Keratinocyte (primary cell): ENCODE measurements at regions not wholly inside any gene's neighbourhood (a gene's known extent, or its start where the extent isn't known, plus 50 kb on each side); places are given as distances from the start of the nearest gene placed in this dataset.
A peak's percentile ranks its signal among the peaks of the same experiment; 100 is the strongest.

ENCODE experiments used
- DNase-seq: peaks from one replicate; pipeline ENCODE4 v3.0.0-alpha.2; 2011; ENCODE audit warnings: low read depth, missing footprints, low spot score
- FAIRE-seq: peaks from 2 replicates; lab custom pipeline; 2011; peaks lifted over from hg19 to GRCh38; lab: Jason Lieb, UNC
- H2AFZ ChIP-seq: 2 replicates; pipeline ENCODE4 v1.6.0; 2012; ENCODE audit warnings: low read length, control low read depth, inconsistent platforms; ENCODE audit not compliant: control insufficient read depth
- H3K27ac ChIP-seq: 2 replicates; pipeline ENCODE4 v1.5.1; 2011; ENCODE audit warnings: low read length; ENCODE audit not compliant: control insufficient read depth, insufficient read depth
- H3K27me3 ChIP-seq: 3 replicates; pipeline ENCODE4 v1.6.0; 2011; ENCODE audit warnings: low read length; ENCODE audit not compliant: control insufficient read depth, insufficient read depth; ENCODE audit errors: extremely low read depth
- H3K36me3 ChIP-seq, 2 experiments: 2 replicates in 1 of 2; 3 replicates in 1 of 2; pipeline ENCODE4 v1.5.1; 2011; ENCODE audit warnings: low read length in 2 of 2, mild to moderate bottlenecking in 1 of 2; ENCODE audit not compliant: control insufficient read depth in 2 of 2, insufficient read depth in 2 of 2; ENCODE audit errors: extremely low read depth in 1 of 2
- H3K4me1 ChIP-seq: 3 replicates; pipeline ENCODE4 v1.5.1; 2011; ENCODE audit warnings: low read length; ENCODE audit not compliant: control insufficient read depth, insufficient read depth; ENCODE audit errors: extremely low read depth
- H3K4me2 ChIP-seq: 3 replicates; pipeline ENCODE4 v1.6.0; 2011; ENCODE audit warnings: low read depth, low read length; ENCODE audit not compliant: control insufficient read depth, insufficient read depth; ENCODE audit errors: extremely low read depth
- H3K4me3 ChIP-seq, 3 experiments: fragments of 200-600 bp in 1 of 3; sonication (generic) in 1 of 3; 2 replicates in 2 of 3; 3 replicates in 1 of 3; pipeline ENCODE4 v1.5.1; 2011 to 2016; ENCODE audit warnings: low read length in 3 of 3, mild to moderate bottlenecking in 3 of 3, control low read depth in 2 of 3, inconsistent platforms in 1 of 3, low read depth in 1 of 3, mixed read lengths in 1 of 3, mixed run types in 1 of 3, moderate library complexity in 1 of 3; ENCODE audit not compliant: control insufficient read depth in 2 of 3, insufficient read depth in 2 of 3; ENCODE audit errors: extremely low read depth in 1 of 3
- H3K79me2 ChIP-seq: 2 replicates; pipeline ENCODE4 v1.6.0; 2012; ENCODE audit warnings: low read length; ENCODE audit not compliant: control insufficient read depth, insufficient read depth
- H3K9ac ChIP-seq: 3 replicates; pipeline ENCODE4 v1.6.0; 2011; ENCODE audit warnings: low read length; ENCODE audit not compliant: control insufficient read depth, insufficient read depth; ENCODE audit errors: extremely low read depth
- H3K9me1 ChIP-seq: 3 replicates; pipeline ENCODE4 v1.6.0; 2011; ENCODE audit warnings: low read length; ENCODE audit not compliant: control insufficient read depth, insufficient read depth; ENCODE audit errors: extremely low read depth
- H3K9me3 ChIP-seq: 2 replicates; pipeline ENCODE4 v1.5.1; 2012; ENCODE audit warnings: low read depth, low read length; ENCODE audit not compliant: control insufficient read depth
- H4K20me1 ChIP-seq: 3 replicates; pipeline ENCODE4 v1.6.0; 2011; ENCODE audit warnings: low read length; ENCODE audit not compliant: control insufficient read depth, insufficient read depth; ENCODE audit errors: extremely low read depth
- EZH2 ChIP-seq: IDR thresholded peaks from one replicate; pipeline ENCODE4 v1.6.1; 2012; ENCODE audit warnings: inconsistent platforms, mild to moderate bottlenecking, low read length, moderate library complexity
- dilution Hi-C: fragments of 300-500 bp; cut with MboI; formaldehyde crosslinking; loops from one replicate; pipeline ENCODE4 v1.7.0; 2020; ENCODE audit warnings: low sequenced_read_pairs; ENCODE audit not compliant: extremely low pct_ligation_motif_present
- TF ChIP-seq, protein P1 (sequence below), 3 experiments: IDR thresholded peaks in 1 of 3; conservative IDR thresholded peaks in 1 of 3; optimal IDR thresholded peaks in 1 of 3; 2 replicates in 2 of 3; 3 replicates in 1 of 3; pipeline versions ENCODE3 to v1.5.1; 2011; ENCODE audit warnings: low read length in 3 of 3, mild to moderate bottlenecking in 3 of 3, moderate library complexity in 2 of 3, control low read depth in 1 of 3, inconsistent platforms in 1 of 3; ENCODE audit not compliant: insufficient read depth in 2 of 3; ENCODE audit errors: extremely low read depth in 1 of 3

DNA sequence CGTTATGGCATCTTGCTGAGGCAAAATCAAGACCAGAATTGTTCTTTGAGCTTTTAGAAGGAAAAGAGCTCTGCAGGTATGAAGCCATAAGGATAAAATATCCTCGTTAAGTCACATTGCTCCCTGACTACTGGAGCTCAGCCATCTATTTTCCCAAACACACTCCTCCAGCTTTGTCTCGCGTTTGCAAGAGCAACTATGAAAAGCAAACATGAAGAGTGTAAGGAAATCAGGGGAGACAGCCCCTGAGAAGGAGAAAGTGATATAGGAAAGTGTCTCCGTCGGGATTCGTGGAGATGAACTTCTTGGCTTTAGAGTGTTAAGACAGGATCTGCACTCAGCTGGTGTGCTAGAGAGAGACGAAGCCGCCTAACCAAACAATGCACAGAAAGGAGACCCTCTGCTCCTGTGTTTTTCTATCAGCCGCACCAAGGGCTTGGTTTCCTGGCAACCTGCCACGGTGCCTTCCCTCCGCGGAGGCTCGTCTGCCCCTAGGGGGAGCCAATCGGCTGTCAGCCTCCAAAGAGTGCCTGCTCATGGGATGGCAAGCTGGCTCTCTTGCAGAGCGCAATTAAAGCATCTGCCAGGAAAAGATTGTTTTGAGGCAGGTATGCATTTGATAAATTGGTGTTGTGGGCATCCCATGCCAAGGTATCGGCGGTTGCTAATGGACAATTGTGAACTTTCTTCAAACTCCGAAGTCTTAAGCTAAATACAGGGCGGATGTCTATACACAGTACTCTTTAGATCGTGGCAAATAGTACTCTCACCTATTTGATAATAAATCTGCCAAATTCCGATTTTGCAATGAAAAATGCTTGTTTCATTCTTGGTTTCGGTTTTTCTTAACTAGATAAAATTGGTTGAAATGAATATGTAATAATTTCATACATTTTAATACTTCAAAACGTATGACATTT lies 603.2 kb downstream of the RNF144B start:
- no peaks in the 10 kb centered on the region for H3K4me1 ChIP-seq
- H2AFZ ChIP-seq, result no peak overlapping the region
- no peaks in the 10 kb centered on the region for H3K9me3 ChIP-seq
- H3K9me1 ChIP-seq, result no peaks in the 10 kb centered on the region
- dilution Hi-C loops, result no loop called here
- H3K27me3 ChIP-seq, result no peaks in the 10 kb centered on the region
- no peak overlapping the region for H3K4me2 ChIP-seq
- H3K4me3 ChIP-seq, result no peak overlapping the region
- no peak overlapping the region for H3K27ac ChIP-seq
- DNase-seq (no peak), FAIRE-seq (no peak)
- no peaks in the 10 kb centered on the region for H3K79me2 ChIP-seq
- TF ChIP-seq EZH2, result no peak
- TF ChIP-seq, protein P1, sequence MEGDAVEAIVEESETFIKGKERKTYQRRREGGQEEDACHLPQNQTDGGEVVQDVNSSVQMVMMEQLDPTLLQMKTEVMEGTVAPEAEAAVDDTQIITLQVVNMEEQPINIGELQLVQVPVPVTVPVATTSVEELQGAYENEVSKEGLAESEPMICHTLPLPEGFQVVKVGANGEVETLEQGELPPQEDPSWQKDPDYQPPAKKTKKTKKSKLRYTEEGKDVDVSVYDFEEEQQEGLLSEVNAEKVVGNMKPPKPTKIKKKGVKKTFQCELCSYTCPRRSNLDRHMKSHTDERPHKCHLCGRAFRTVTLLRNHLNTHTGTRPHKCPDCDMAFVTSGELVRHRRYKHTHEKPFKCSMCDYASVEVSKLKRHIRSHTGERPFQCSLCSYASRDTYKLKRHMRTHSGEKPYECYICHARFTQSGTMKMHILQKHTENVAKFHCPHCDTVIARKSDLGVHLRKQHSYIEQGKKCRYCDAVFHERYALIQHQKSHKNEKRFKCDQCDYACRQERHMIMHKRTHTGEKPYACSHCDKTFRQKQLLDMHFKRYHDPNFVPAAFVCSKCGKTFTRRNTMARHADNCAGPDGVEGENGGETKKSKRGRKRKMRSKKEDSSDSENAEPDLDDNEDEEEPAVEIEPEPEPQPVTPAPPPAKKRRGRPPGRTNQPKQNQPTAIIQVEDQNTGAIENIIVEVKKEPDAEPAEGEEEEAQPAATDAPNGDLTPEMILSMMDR (optimal IDR thresholded peaks at IDR 0.05 in 1 of 3, IDR thresholded peaks at IDR 0.05 in 1 of 3, conservative IDR thresholded peaks at IDR 0.05 in 1 of 3; ENCODE audit: extremely low read depth in 1 of 3, insufficient read depth in 2 of 3, low read length in 3 of 3), result peak; percentile 59 to 74 (median 61)
- no peaks in the 10 kb centered on the region for H4K20me1 ChIP-seq
- no peak overlapping the region for H3K9ac ChIP-seq
- H3K36me3 ChIP-seq, result no peaks in the 10 kb centered on the region

DNA sequence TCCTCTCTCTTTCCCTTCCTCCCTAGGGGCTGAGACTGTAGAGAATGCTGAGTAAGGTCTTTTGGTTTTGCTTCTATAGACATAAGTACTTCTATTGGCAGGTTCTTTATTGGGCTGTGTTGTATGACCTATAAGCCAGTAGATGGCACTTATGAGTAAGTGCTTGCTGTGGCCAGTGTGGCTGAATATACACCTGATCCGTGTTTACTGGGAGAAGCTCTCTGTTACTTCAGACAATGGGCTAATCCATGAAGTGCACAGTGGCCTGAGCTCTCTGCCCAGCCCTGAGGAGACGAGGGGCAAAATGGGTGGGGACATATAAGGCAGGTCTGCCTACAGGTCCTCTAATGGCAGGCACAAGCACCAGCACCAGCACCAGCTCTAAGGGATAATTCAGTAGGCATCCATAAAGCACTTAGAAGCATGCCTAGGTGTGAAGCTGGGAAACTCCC lies 610.3 kb downstream of the RNF144B start:
- H3K27me3 ChIP-seq, result no peaks in the 10 kb centered on the region
- no peak overlapping the region for H3K27ac ChIP-seq
- no peak overlapping the region for H3K4me3 ChIP-seq
- H3K9me3 ChIP-seq, result no peaks in the 10 kb centered on the region
- dilution Hi-C loops, result no loop called here
- H4K20me1 ChIP-seq, result no peaks in the 10 kb centered on the region
- no peak for TF ChIP-seq EZH2
- TF ChIP-seq, protein P1 (optimal IDR thresholded peaks at IDR 0.05 in 1 of 3, IDR thresholded peaks at IDR 0.05 in 1 of 3, conservative IDR thresholded peaks at IDR 0.05 in 1 of 3; ENCODE audit: extremely low read depth in 1 of 3, insufficient read depth in 2 of 3, low read length in 3 of 3), result peak; percentile 52 to 79 (median 59)
- no peak overlapping the region for H2AFZ ChIP-seq
- no peak overlapping the region for H3K9ac ChIP-seq
- H3K9me1 ChIP-seq, result no peaks in the 10 kb centered on the region
- H3K79me2 ChIP-seq, result no peaks in the 10 kb centered on the region
- H3K4me2 ChIP-seq, result no peak overlapping the region
- no peaks in the 10 kb centered on the region for H3K36me3 ChIP-seq
- H3K4me1 ChIP-seq, result no peaks in the 10 kb centered on the region
- no peak for FAIRE-seq
- DNase-seq, result no peak
